HS-5 (cell line): ENCODE measurements at regions not wholly inside any gene's neighbourhood (a gene's known extent, or its start where the extent isn't known, plus 50 kb on each side); places are given as distances from the start of the nearest gene placed in this dataset.
A peak's percentile ranks its signal among the peaks of the same experiment; 100 is the strongest.

ENCODE experiments used
- DNase-seq: peaks from one replicate; pipeline ENCODE4 v3.0.0-alpha.2; 2012; ENCODE audit warnings: low read depth

GRCh38 chr1:192098001-192098400 lies 60.3 kb upstream of the RGS18 start:
- no peak for DNase-seq

- no peak for DNase-seq
Measured at GRCh38 chr1:192099328-192099727, 58.9 kb upstream of the RGS18 start.

- DNase-seq = no peak
Measured at GRCh38 chr1:192100686-192101468, 57.4 kb upstream of the RGS18 start.

GRCh38 chr1:192104128-192104527 lies 54.1 kb upstream of the RGS18 start:
- DNase-seq = no peak

- peak; percentile 77 for DNase-seq
Measured at GRCh38 chr1:192104852-192105251, 53.4 kb upstream of the RGS18 start.

- DNase-seq = no peak
Measured at GRCh38 chr1:192108161-192108560, 50.1 kb upstream of the RGS18 start.
